ENCODE measurements at regions not wholly inside any gene's neighbourhood (a gene's known extent, or its start where the extent isn't known, plus 50 kb on each side); places are given as distances from the start of the nearest gene placed in this dataset.

DNA sequence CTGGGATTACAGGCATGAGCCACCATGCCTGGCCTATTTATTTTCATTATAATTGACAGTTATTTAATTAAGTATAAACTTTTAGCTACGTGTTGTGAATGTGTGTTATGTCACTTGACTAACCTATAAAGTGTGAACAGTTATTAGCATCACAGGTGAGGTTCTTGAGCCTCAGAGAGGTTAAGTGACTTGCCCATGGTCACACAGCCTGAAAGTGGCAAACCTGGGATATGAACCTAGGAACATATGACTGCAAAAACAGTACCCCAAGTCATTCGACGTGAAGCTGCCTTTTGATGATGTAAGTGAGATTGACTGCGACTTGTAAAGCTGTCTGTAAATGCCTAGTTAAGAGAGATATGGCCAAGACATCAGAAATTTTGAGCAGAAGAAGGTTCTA is 77.9 kb upstream of the SALL4 start:
- no peak overlapping the region for H3K4me3 ChIP-seq (ENCODE audit: low read length)
- no peak overlapping the region for H3K9ac ChIP-seq (ENCODE audit: low read length)
- no peaks in the 10 kb centered on the region for H3K9me3 ChIP-seq (ENCODE audit: control insufficient read depth, low read length)
- H3K27me3 ChIP-seq (ENCODE audit: control insufficient read depth, insufficient read depth, low read length), result no peaks in the 10 kb centered on the region
- no peaks in the 10 kb centered on the region for H3K4me1 ChIP-seq (ENCODE audit: control insufficient read depth, insufficient read depth, low read length)
- no peaks in the 10 kb centered on the region for H3K36me3 ChIP-seq (ENCODE audit: control insufficient read depth, insufficient read depth, low read length)

DNA sequence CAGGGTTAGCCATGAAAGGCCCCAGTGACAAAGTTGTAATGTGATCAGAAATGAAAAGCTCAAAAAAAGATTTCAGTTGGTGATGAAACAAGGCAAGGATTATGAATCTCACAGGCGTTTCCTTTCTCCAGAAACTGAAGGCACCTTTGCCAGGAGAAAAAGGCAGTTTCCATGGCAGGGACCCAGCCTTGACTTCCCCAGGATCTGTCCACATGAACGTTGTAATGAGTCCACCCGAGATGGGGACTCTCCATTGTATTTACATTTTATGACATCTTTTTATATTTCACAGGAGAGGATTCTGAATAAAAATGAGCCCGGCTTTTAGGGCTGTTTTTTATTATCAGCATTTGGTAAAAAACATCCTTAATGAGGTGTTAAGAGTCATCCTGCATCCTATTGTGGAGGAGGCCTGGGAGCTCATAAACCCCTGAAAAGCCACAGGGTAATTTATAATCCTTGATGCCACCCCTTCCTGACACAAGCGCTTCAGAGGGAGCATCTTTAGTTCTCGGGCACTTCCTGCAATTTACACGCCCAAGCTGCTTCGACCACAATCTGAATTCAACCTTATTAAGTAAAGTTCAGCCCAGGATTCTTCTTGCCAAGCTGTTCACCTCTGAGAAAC is 74.1 kb upstream of the SALL4 start:
- H3K36me3 ChIP-seq (ENCODE audit: control insufficient read depth, insufficient read depth, low read length), result no peaks in the 10 kb centered on the region
- H3K9ac ChIP-seq (ENCODE audit: low read length), result no peak overlapping the region
- H3K4me1 ChIP-seq (ENCODE audit: control insufficient read depth, insufficient read depth, low read length), result no peaks in the 10 kb centered on the region
- H3K4me3 ChIP-seq (ENCODE audit: low read length), result no peak overlapping the region
- H3K9me3 ChIP-seq (ENCODE audit: control insufficient read depth, low read length), result no peaks in the 10 kb centered on the region
- no peaks in the 10 kb centered on the region for H3K27me3 ChIP-seq (ENCODE audit: control insufficient read depth, insufficient read depth, low read length)

DNA sequence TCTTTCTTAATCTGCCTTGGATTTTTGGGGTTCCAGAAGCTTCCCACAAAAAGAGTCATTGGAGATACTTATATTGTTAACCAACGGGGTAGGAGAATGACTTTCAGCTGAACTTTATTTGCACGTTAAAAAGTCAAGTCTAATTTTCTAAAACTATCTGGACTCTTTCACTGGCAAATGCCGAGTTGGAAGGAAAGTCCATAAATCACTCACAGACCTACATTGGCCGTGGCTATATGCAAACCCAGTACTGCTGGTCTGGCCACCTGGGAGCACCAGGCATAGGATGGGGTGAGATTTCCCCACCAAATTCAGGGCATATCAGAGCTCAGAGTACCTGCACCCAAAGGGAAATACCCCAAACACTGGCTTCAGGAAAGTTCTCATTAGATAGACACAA is 71.3 kb upstream of the SALL4 start:
- no peaks in the 10 kb centered on the region for H3K4me1 ChIP-seq (ENCODE audit: control insufficient read depth, insufficient read depth, low read length)
- H3K9me3 ChIP-seq (ENCODE audit: control insufficient read depth, low read length), result no peaks in the 10 kb centered on the region
- no peak overlapping the region for H3K9ac ChIP-seq (ENCODE audit: low read length)
- no peak overlapping the region for H3K4me3 ChIP-seq (ENCODE audit: low read length)
- H3K36me3 ChIP-seq (ENCODE audit: control insufficient read depth, insufficient read depth, low read length), result no peaks in the 10 kb centered on the region
- H3K27me3 ChIP-seq (ENCODE audit: control insufficient read depth, insufficient read depth, low read length), result no peaks in the 10 kb centered on the region

DNA sequence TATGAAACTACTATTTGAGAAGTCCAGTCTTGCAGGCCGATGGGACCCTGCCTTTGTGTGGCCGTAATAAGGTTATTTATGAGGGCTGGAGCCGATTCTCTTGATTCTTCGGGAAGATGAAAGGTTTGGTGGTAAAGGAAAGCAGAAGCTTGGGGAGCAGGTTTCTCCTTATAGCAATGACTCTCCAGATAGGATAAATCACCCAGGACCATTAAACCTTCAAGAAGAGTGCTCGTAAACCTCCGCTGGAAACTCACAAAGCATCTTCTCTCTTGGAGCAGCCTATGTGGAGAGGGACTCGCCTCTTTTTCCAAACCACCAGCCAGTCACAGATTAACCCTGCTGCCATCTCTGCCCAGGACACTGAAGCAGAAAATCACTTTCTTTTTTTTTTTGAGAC is 69.6 kb upstream of the SALL4 start:
- Histone ChIP-seq H3K4me1 (ENCODE audit: control insufficient read depth, insufficient read depth, low read length) (no peaks in the 10 kb centered on the region), H3K9ac (ENCODE audit: low read length) (no peak overlapping the region), H3K36me3 (ENCODE audit: control insufficient read depth, insufficient read depth, low read length) (no peaks in the 10 kb centered on the region), H3K9me3 (ENCODE audit: control insufficient read depth, low read length) (no peaks in the 10 kb centered on the region), H3K4me3 (ENCODE audit: low read length) (no peak overlapping the region), H3K27me3 (ENCODE audit: control insufficient read depth, insufficient read depth, low read length) (no peaks in the 10 kb centered on the region)

DNA sequence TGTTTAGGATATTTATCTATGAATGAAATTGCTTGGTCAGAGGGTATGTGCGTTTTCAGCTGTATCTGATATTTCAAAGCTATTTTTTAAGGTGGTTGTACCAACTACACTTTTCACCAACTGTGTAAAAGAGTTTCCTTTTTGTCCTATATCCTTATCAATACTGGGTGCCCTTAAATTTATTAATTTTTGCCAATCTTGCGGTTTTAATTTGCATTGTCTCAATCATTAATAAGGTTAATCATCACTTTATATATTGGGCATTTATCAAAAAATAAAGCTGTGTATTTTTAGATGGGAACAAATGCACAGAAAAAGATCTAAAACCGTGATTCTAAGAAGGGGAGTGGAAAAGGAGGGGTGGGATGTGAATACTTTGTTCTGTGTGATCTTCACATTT is 66.7 kb upstream of the SALL4 start:
- Histone ChIP-seq H3K4me1 (ENCODE audit: control insufficient read depth, insufficient read depth, low read length) (no peaks in the 10 kb centered on the region), H3K9ac (ENCODE audit: low read length) (no peak overlapping the region), H3K36me3 (ENCODE audit: control insufficient read depth, insufficient read depth, low read length) (no peaks in the 10 kb centered on the region), H3K9me3 (ENCODE audit: control insufficient read depth, low read length) (no peaks in the 10 kb centered on the region), H3K4me3 (ENCODE audit: low read length) (no peak overlapping the region), H3K27me3 (ENCODE audit: control insufficient read depth, insufficient read depth, low read length) (peaks cover 3% of the 10 kb centered on the region)

DNA sequence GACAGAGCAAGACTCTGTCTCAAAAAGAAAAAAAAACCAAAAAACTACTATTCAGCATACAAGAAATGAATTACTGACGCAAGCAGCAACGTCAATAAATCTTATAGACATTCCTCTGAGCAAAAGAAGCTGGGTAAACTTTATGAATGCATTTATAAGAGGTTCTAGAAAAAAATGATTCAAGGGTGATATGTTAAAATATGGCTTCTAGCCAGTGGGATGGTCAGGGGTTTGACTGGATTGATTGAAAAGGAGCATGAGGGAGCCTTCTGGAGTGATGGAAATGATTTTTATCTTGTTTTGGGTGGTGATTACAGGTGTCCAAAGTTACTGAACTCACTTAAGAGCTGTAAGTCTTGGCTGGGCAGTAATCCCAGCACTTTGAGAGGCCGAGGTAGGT is 64.9 kb upstream of the SALL4 start:
- H3K4me1 ChIP-seq (ENCODE audit: control insufficient read depth, insufficient read depth, low read length), result no peaks in the 10 kb centered on the region
- H3K36me3 ChIP-seq (ENCODE audit: control insufficient read depth, insufficient read depth, low read length), result no peaks in the 10 kb centered on the region
- H3K9me3 ChIP-seq (ENCODE audit: control insufficient read depth, low read length), result no peaks in the 10 kb centered on the region
- peaks cover 3% of the 10 kb centered on the region for H3K27me3 ChIP-seq (ENCODE audit: control insufficient read depth, insufficient read depth, low read length)
- no peak overlapping the region for H3K4me3 ChIP-seq (ENCODE audit: low read length)
- H3K9ac ChIP-seq (ENCODE audit: low read length), result no peak overlapping the region

DNA sequence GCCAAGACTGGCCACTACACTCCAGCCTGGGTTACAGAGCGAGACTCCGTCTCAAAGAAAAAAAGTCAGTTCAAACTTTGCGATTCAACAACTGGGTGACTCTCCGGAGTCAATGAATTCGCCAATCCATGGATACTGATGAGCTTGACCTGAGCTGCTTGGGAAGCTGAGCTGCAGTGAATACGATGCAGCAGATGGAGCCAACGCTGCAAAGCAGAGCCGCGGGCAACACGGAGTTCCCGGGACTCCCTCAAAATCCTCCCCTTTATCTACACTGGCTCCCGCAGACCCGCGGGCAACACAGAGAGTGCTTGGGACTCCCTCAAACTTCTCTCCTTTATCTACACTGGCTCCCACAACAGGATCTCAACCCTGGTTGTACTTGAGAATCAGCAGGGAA is 62.6 kb upstream of the SALL4 start:
- no peak overlapping the region for H3K9ac ChIP-seq (ENCODE audit: low read length)
- H3K27me3 ChIP-seq (ENCODE audit: control insufficient read depth, insufficient read depth, low read length), result peaks cover 3% of the 10 kb centered on the region
- H3K4me1 ChIP-seq (ENCODE audit: control insufficient read depth, insufficient read depth, low read length), result no peaks in the 10 kb centered on the region
- no peak overlapping the region for H3K4me3 ChIP-seq (ENCODE audit: low read length)
- H3K9me3 ChIP-seq (ENCODE audit: control insufficient read depth, low read length), result no peaks in the 10 kb centered on the region
- no peaks in the 10 kb centered on the region for H3K36me3 ChIP-seq (ENCODE audit: control insufficient read depth, insufficient read depth, low read length)

DNA sequence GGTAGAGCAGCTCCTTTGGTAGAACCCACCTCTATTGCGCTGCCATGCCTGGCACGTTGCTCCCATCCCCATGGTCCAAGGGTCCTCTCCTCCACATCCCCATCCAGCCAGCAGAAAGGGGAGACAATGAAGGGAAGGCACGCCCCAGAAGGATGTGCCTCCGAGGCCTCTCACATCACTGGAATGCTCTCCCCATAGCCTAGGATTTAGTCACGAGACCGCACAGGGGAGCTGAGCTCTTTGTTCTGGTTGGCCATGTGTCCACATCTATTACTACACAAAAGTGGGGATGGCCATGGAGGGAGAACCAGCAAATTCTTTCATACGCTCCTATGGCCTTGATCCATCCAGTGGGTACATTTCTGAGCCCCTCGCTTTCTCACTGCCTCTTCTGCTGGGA is 60.5 kb upstream of the SALL4 start:
- Histone ChIP-seq H3K4me1 (ENCODE audit: control insufficient read depth, insufficient read depth, low read length) (no peaks in the 10 kb centered on the region), H3K4me3 (ENCODE audit: low read length) (no peak overlapping the region), H3K27me3 (ENCODE audit: control insufficient read depth, insufficient read depth, low read length) (peaks cover 3% of the 10 kb centered on the region), H3K9me3 (ENCODE audit: control insufficient read depth, low read length) (no peaks in the 10 kb centered on the region), H3K36me3 (ENCODE audit: control insufficient read depth, insufficient read depth, low read length) (no peaks in the 10 kb centered on the region), H3K9ac (ENCODE audit: low read length) (no peak overlapping the region)

DNA sequence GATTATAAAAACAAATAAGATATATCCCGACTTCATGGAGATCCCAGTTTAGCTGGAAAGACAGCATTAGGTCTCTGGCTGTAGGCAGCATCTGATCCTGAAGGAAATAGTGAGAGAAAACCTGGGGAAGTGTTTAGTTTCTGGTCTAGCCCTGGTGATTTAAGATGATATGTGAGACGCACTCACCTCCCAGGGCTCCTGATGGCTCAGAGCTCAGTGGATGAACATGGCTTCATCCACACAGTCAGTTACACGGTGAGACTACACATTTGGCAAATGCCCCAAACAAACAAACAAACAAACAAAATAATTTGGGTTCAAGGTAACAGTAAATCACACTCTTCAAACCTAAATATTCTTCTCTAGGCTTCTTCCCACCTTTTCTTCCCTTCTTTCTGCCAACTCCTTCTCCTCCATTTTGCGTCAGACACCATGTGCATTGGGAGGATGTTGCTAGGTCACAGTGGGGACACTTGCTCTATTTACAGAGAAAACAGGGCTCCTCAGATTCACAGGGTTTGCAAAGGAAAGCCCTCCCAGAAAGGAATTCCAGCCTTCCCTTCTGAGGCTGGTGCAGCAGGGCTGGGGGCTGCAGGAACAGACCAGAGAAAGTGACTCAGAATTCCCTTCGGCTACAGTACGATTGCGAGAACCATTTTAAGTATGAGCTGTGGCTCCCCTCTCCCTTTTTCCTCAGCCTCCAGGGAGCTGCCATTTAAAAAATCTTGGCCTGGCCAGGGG is 59.6 kb upstream of the SALL4 start:
- Histone ChIP-seq H3K4me1 (ENCODE audit: control insufficient read depth, insufficient read depth, low read length) (no peaks in the 10 kb centered on the region), H3K9ac (ENCODE audit: low read length) (no peak overlapping the region), H3K36me3 (ENCODE audit: control insufficient read depth, insufficient read depth, low read length) (no peaks in the 10 kb centered on the region), H3K9me3 (ENCODE audit: control insufficient read depth, low read length) (no peaks in the 10 kb centered on the region), H3K27me3 (ENCODE audit: control insufficient read depth, insufficient read depth, low read length) (peaks cover 3% of the 10 kb centered on the region), H3K4me3 (ENCODE audit: low read length) (no peak overlapping the region)

DNA sequence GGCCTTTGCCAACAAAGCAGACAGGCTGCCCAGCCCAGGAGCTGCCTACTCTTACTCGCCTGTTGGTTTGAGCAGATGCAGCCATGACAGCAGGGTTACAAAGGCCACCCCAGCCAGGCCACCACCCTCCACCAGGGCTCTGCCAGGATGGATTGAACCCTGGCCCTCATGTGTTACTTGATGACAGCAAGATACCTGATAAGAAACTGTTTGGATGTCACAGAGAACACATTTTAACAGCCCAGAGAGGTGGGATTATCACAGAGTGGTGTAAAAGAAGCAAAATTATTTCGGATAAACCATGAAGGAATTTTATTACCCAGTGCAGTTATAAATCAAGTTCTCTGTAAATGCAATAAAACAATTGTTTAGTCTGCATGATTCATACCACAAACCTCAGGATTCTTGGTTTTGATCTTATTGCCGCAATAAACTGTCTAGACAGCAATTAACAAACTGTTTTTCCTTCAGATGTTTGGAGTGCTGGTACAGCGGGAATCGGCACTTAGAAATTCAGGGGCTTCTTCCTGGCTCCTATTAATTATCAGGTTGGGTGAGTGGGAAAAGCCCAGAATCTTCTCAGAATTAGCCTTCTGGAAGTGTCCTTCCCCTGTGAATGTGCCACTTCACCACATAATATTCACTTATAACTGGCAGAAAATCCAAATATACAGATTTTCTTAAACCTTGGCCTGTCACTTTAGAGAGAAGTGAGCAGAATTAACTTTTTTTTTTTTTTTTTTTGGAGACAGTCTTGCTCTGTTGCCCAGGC is 58.0 kb upstream of the SALL4 start:
- Histone ChIP-seq H3K9me3 (ENCODE audit: control insufficient read depth, low read length) (no peaks in the 10 kb centered on the region), H3K4me1 (ENCODE audit: control insufficient read depth, insufficient read depth, low read length) (no peaks in the 10 kb centered on the region), H3K36me3 (ENCODE audit: control insufficient read depth, insufficient read depth, low read length) (no peaks in the 10 kb centered on the region), H3K27me3 (ENCODE audit: control insufficient read depth, insufficient read depth, low read length) (peaks cover 3% of the 10 kb centered on the region), H3K4me3 (ENCODE audit: low read length) (no peak overlapping the region), H3K9ac (ENCODE audit: low read length) (no peak overlapping the region)

DNA sequence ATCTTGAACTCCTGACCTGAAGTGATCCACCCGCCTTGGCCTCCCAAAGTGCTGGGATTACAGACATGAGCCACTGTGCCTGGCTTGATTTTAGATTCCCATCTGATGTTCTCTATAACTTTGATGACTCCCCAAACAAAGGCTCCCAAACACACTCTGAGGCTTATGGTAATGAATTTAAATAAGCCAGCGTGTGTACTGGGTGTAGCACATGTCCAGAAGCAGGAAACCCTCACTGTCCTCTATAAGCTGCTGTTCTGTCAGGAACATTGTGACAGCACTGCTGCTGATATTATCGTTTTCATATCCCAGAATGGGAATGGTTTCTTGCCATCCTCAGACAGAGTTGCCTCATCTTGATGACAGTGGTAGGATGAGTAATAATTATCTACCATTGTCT is 54.1 kb upstream of the SALL4 start:
- Histone ChIP-seq H3K27me3 (ENCODE audit: control insufficient read depth, insufficient read depth, low read length) (no peaks in the 10 kb centered on the region), H3K4me3 (ENCODE audit: low read length) (no peak overlapping the region), H3K4me1 (ENCODE audit: control insufficient read depth, insufficient read depth, low read length) (no peaks in the 10 kb centered on the region), H3K36me3 (ENCODE audit: control insufficient read depth, insufficient read depth, low read length) (no peaks in the 10 kb centered on the region), H3K9ac (ENCODE audit: low read length) (no peak overlapping the region), H3K9me3 (ENCODE audit: control insufficient read depth, low read length) (no peaks in the 10 kb centered on the region)

DNA sequence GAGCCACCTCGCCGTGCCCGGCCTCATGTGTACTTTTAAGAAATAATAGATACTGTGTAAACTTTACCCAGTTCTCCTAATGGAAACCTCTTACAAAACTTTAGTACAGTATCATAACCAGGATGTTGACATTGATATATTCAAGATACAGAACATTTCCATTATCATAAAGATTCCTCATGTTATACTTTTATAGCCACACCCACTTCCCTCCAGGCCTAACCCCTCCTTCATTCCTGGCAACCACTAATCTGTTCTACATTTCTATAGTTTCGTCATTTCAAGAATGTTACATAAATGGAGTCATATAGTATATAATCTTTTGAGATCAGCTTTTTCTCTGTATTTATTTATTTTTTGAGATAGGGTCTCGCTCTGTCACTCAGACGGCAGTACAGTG is 52.6 kb upstream of the SALL4 start:
- Histone ChIP-seq H3K27me3 (ENCODE audit: control insufficient read depth, insufficient read depth, low read length) (no peaks in the 10 kb centered on the region), H3K9me3 (ENCODE audit: control insufficient read depth, low read length) (no peaks in the 10 kb centered on the region), H3K9ac (ENCODE audit: low read length) (no peak overlapping the region), H3K4me3 (ENCODE audit: low read length) (no peak overlapping the region), H3K36me3 (ENCODE audit: control insufficient read depth, insufficient read depth, low read length) (no peaks in the 10 kb centered on the region), H3K4me1 (ENCODE audit: control insufficient read depth, insufficient read depth, low read length) (no peaks in the 10 kb centered on the region)

Measured in mucosa of stomach (tissue), 1 donor.